Ovary (tissue), 7 donors: ENCODE measurements at regions not wholly inside any gene's neighbourhood (a gene's known extent, or its start where the extent isn't known, plus 50 kb on each side); places are given as distances from the start of the nearest gene placed in this dataset.

Experiments used
- DNase-seq, 5 donors: peaks; one replicate each; pipeline ENCODE4 v3.0.0-alpha.2; 2019 to 2020
- H3K27ac ChIP-seq, 2 donors: fragments of 200-600 bp; one replicate each; pipeline versions ENCODE4 v1.5.1 to v1.8.0; 2019 to 2022
- H3K27me3 ChIP-seq: fragments of 200-600 bp; one replicate; pipeline ENCODE4 v1.8.0; 2022
- H3K36me3 ChIP-seq: fragments of 200-600 bp; sonication (generic); one replicate; pipeline ENCODE4 v1.5.1; 2019
- H3K4me1 ChIP-seq: one replicate; pipeline ENCODE4 v1.8.1; 2013; ENCODE audit warnings: mild to moderate bottlenecking, moderate library complexity; ENCODE audit not compliant: insufficient read depth
- H3K4me3 ChIP-seq: fragments of 200-600 bp; sonication (generic); one replicate; pipeline ENCODE4 v1.5.1; 2017
- H3K9me3 ChIP-seq, 2 donors: fragments of 200-600 bp in 1 of 2; sonication (generic) in 1 of 2; one replicate each; pipeline versions ENCODE4 v1.5.1 to v1.8.1; 2013 to 2019; ENCODE audit warnings: mild to moderate bottlenecking in 1 of 2, moderate library complexity in 1 of 2
- CTCF ChIP-seq, 3 donors: fragments of 450-650 bp in 2 of 3; fragments of 200-600 bp in 1 of 3; IDR thresholded peaks; one replicate each; pipeline versions ENCODE4 v1.5.1 to v1.8.0; 2016 to 2022; ENCODE audit warnings: antibody characterized with exemption in 3 of 3, mild to moderate bottlenecking in 1 of 3
- EP300 ChIP-seq: sonication (generic); formaldehyde crosslinking; IDR thresholded peaks from one replicate; pipeline ENCODE4 v1.6.1; 2017; ENCODE audit warnings: antibody characterized with exemption
- POLR2A ChIP-seq: fragments of 450-650 bp; IDR thresholded peaks from one replicate; pipeline ENCODE4 v1.6.1; 2017; ENCODE audit warnings: antibody characterized with exemption, mild to moderate bottlenecking, moderate library complexity
- WGBS, 3 donors: extraction: QIAGEN DNeasy Blood & Tissue Kit in 1 of 3; methylation state at CpG; one replicate each; pipeline versions ENCODE4 v1.1.5 to v1.1.7; 2013 to 2017; 5-methylcytosine and 5-hydroxymethylcytosine counted together
- intact Hi-C, 4 donors: fragments of 100-400 bp; cut with DNase I; formaldehyde crosslinking; loops; one replicate each; pipeline versions ENCODE4 v1.11.0 to v1.15.1; 2022 to 2023
- donor health status: DM: no; HTN: no; CAD: no; lungs with moderate emphysema.
- donor health status: DM: no; HTN: no; CAD: no.
- donor health status: Bipolar disorder and iron deficiency.
- donor health status: DM: no; HTN: no; CAD: no.
- donor health status: DM: yes; HTN: yes; CAD: no.

- no peak for TF ChIP-seq CTCF (IDR thresholded peaks at IDR 0.05)
- TF ChIP-seq EP300, result no peak
- no peak for TF ChIP-seq POLR2A
- Histone ChIP-seq H3K36me3 (no peaks in the 10 kb centered on the region), H3K27me3 (no peaks in the 10 kb centered on the region), H3K9me3 (no peaks in the 10 kb centered on the region), H3K4me1 (no peaks in the 10 kb centered on the region), H3K27ac (no peak overlapping the region), H3K4me3 (no peak overlapping the region)
- WGBS, 3 donors, result 83 to 89% (median 89%) methylated on average over 3 of the region's 3 CpGs
- DNase-seq, result no peak
- intact Hi-C loops, result no loop called here
These were observed 2535.1 kb downstream of the ARAP2 start for GRCh38 chr4:33709247-33709646.

- H3K27ac ChIP-seq, result no peak overlapping the region
- intact Hi-C loops, result no loop called here
These were observed 2532.5 kb downstream of the ARAP2 start for GRCh38 chr4:33711826-33712225.

GRCh38 chr4:33714971-33715370, 2529.3 kb downstream of the ARAP2 start:
- no peak for TF ChIP-seq CTCF (IDR thresholded peaks at IDR 0.05)
- TF ChIP-seq EP300, result no peak
- no peak for TF ChIP-seq POLR2A

More at GRCh38 chr4:33711826-33712225, 2532.5 kb downstream of the ARAP2 start:
- Histone ChIP-seq H3K4me1 (no peaks in the 10 kb centered on the region), H3K9me3 (no peaks in the 10 kb centered on the region), H3K4me3 (no peak overlapping the region), H3K27me3 (no peaks in the 10 kb centered on the region), H3K36me3 (no peaks in the 10 kb centered on the region)
- TF ChIP-seq EP300, result no peak
- no peak for TF ChIP-seq POLR2A
- no peak for TF ChIP-seq CTCF (IDR thresholded peaks at IDR 0.05)
- DNase-seq, result no peak

GRCh38 chr4:33715841-33716395, 2528.4 kb downstream of the ARAP2 start:
- no peak overlapping the region for H3K4me3 ChIP-seq
- H3K9me3 ChIP-seq, result no peaks in the 10 kb centered on the region
- 33 to 55% (median 39%) methylated on average over 4 of the region's 4 CpGs for WGBS, 3 donors
- H3K27me3 ChIP-seq, result no peaks in the 10 kb centered on the region
- no peak for DNase-seq
- intact Hi-C loops, result no loop called here
- H3K4me1 ChIP-seq, result no peaks in the 10 kb centered on the region
- TF ChIP-seq EP300 (no peak), POLR2A (no peak), CTCF (IDR thresholded peaks at IDR 0.05) (no peak)
- H3K27ac ChIP-seq, result no peak overlapping the region
- no peaks in the 10 kb centered on the region for H3K36me3 ChIP-seq

More at GRCh38 chr4:33714971-33715370, 2529.3 kb downstream of the ARAP2 start:
- Histone ChIP-seq H3K4me3 (no peak overlapping the region), H3K27me3 (no peaks in the 10 kb centered on the region), H3K36me3 (no peaks in the 10 kb centered on the region), H3K27ac (no peak overlapping the region), H3K9me3 (no peaks in the 10 kb centered on the region), H3K4me1 (no peaks in the 10 kb centered on the region)
- 78 to 88% (median 84%) methylated on average over 1 of the region's 1 CpG for WGBS, 3 donors
- intact Hi-C loops, result no loop called here
- no peak for DNase-seq
